ENCODE measurements at regions not wholly inside any gene's neighbourhood (a gene's known extent, or its start where the extent isn't known, plus 50 kb on each side); places are given as distances from the start of the nearest gene placed in this dataset.

GRCh38 chr22:47282851-47283250 is 520.4 kb downstream of the TBC1D22A start:
- no peaks in the 10 kb centered on the region for H3K79me2 ChIP-seq (ENCODE audit: insufficient read depth, low read length)
- H3K27me3 ChIP-seq (ENCODE audit: control insufficient read depth in 1 of 2, insufficient read depth in 2 of 2, low read length in 2 of 2) = peaks cover 5 to 73% of the 10 kb centered on the region in 2 experiments; a peak in 4 of 5 replicates
- in situ Hi-C loops (cut with HindIII; ENCODE audit: extremely low pct_ligation_motif_present, low pct_unique_long_range_greater_than_20kb) = no loop called here
- 0% methylated on average over 4 of the region's 8 CpGs for WGBS (ENCODE audit: low lambda C conversion rate)
- H3K9ac ChIP-seq (ENCODE audit: insufficient read depth, low read depth, low read length) = no peak overlapping the region
- H4K20me1 ChIP-seq (ENCODE audit: insufficient read depth, low read length) = 0 out of 2 replicates have a peak, but pooled peaks cover 3% of the 10 kb centered on the region
- H3K4me2 ChIP-seq (ENCODE audit: low read depth, low read length) = no peak overlapping the region
- no peak overlapping the region for H3K4me3 ChIP-seq (replicated peaks in 1 of 3; ENCODE audit: insufficient read depth in 1 of 3, low read depth in 2 of 3, low read length in 3 of 3)
- no peaks in the 10 kb centered on the region for H3K36me3 ChIP-seq (replicated peaks in 1 of 2; ENCODE audit: control insufficient read depth in 1 of 2, insufficient read depth in 2 of 2, low read length in 2 of 2)
- H3K27ac ChIP-seq (ENCODE audit: extremely low read length, insufficient read depth, low read length) = no peak overlapping the region
- H3K4me1 ChIP-seq (ENCODE audit: insufficient read depth, low read length) = no peaks in the 10 kb centered on the region
- DNase-seq (ENCODE audit: low spot score) (no peak), ATAC-seq (no peak), FAIRE-seq (no peak)
- TF ChIP-seq JUNB (CRISPR knock-in tag; IDR thresholded peaks at IDR 0.05; ENCODE audit: borderline replicate concordance) (no peak), BCLAF1 (IDR thresholded peaks at IDR 0.05) (no peak), ZNF775 (CRISPR knock-in tag; IDR thresholded peaks at IDR 0.05; ENCODE audit: borderline replicate concordance) (no peak), KLF9 (CRISPR knock-in tag; IDR thresholded peaks at IDR 0.05; ENCODE audit: low read depth) (no peak), MAX (IDR thresholded peaks at IDR 0.05) (no peak), SOX6 (IDR thresholded peaks at IDR 0.05) (no peak), SOX6 (CRISPR knock-in tag; IDR thresholded peaks at IDR 0.05) (no peak)
- BruUV-seq (replicated peaks) = no TSS peak
- ChIA-PET CTCF (ENCODE audit: low intra/inter-chr PET ratio, low total read pairs) (no interaction called here), POLR2A (no interaction called here)
- no peaks in the 10 kb centered on the region for H3K9me3 ChIP-seq (ENCODE audit: low read length)
- no peak overlapping the region for H2AFZ ChIP-seq (ENCODE audit: low read length)
- intact Hi-C loops (cut with micrococcal nuclease; ENCODE audit: unreplicated experiment) = no loop called here

Measured in HepG2 (cell line).